Adipocyte (in vitro differentiated cells): ENCODE measurements at regions not wholly inside any gene's neighbourhood (a gene's known extent, or its start where the extent isn't known, plus 50 kb on each side); places are given as distances from the start of the nearest gene placed in this dataset.

Source experiments
- DNase-seq: peaks from one replicate; pipeline ENCODE4 v3.0.0-alpha.2; 2015; ENCODE audit warnings: low read depth
- H3K27me3 ChIP-seq: replicated peaks from 2 replicates; pipeline ENCODE4 v1.7.0; 2013; ENCODE audit warnings: mild to moderate bottlenecking, low read length, moderate library complexity; ENCODE audit not compliant: control insufficient read depth, insufficient read depth
- H3K36me3 ChIP-seq: 2 replicates; pipeline ENCODE4 v1.7.0; 2013; ENCODE audit warnings: low read length, mild to moderate bottlenecking, moderate library complexity; ENCODE audit not compliant: control insufficient read depth, insufficient read depth, severe bottlenecking
- H3K4me1 ChIP-seq: 2 replicates; pipeline ENCODE4 v1.7.0; 2013; ENCODE audit warnings: mild to moderate bottlenecking, low read length, moderate library complexity; ENCODE audit not compliant: control insufficient read depth, insufficient read depth
- H3K4me3 ChIP-seq: 2 replicates; pipeline ENCODE4 v1.7.0; 2013; ENCODE audit warnings: mild to moderate bottlenecking, low read length, moderate library complexity
- H3K9ac ChIP-seq: 2 replicates; pipeline ENCODE4 v1.7.0; 2013; ENCODE audit warnings: mild to moderate bottlenecking, low read length, moderate library complexity
- H3K9me3 ChIP-seq: 2 replicates; pipeline ENCODE4 v1.7.0; 2013; ENCODE audit warnings: mild to moderate bottlenecking, low read length, moderate library complexity; ENCODE audit not compliant: control insufficient read depth

DNA sequence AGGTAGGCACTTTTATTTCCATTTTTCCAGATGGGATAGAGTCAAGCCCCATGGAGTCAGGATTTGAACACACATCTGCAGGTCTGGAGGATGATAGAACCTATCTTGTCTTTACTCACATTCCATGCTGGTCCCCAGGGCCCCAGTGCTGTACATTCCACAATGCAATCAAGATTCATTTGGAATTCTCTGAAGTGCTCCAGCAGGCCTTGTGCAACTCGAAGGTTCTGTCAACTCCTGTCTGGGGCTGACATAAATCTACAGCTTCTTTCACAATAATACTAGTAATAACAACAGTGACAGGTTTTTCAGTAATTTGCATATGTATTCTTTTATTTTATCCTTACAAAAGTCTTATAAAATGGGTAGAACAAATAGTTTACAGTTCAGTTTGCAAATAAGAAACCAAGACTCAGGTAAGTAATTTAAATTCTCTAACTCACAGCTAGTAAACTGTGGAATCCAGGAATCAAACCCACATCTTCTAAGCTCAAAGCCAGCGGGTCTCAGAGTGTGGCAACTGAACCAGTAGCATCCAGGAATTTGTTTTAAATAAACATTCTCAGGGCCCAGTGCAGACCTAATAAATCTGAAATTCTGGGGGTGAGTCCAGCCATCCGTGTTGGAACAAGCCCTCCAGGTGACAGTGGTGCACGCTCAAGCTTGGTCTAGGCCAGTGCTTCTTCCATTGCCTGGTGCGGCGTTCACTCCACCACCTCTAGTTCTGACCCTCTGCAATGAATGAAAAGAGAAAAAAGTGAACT lies 137.0 kb upstream of the TNFAIP3 start:
- peak; percentile 63 for DNase-seq
- peak overlapping the region; percentile 71 for H3K9ac ChIP-seq
- peaks cover 53% of the 10 kb centered on the region for H3K4me1 ChIP-seq
- no peaks in the 10 kb centered on the region for H3K27me3 ChIP-seq
- peak overlapping the region; percentile 36 for H3K4me3 ChIP-seq
- H3K9me3 ChIP-seq, result no peaks in the 10 kb centered on the region
- H3K36me3 ChIP-seq, result no peaks in the 10 kb centered on the region

DNA sequence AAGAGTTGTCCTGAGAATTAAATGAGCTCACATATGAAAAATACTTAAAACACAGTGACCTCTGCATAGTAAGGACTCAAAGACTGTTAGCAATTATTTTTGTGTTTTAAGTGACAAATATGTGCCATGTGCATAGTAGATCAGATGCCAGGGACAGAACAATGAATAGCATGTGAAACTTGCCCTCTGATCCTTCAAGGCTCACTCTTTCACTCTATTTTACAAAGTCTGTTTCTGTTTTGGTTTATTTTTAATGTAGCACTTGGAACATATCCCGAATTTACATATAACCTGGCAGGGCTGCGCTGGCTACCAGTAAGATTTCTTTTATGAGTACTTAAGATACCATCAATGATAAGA lies 135.5 kb upstream of the TNFAIP3 start:
- no peak overlapping the region for H3K4me3 ChIP-seq
- peak overlapping the region; percentile 34 for H3K9ac ChIP-seq
- no peaks in the 10 kb centered on the region for H3K36me3 ChIP-seq
- no peak for DNase-seq
- H3K27me3 ChIP-seq, result no peaks in the 10 kb centered on the region
- H3K9me3 ChIP-seq, result no peaks in the 10 kb centered on the region
- peaks cover 56% of the 10 kb centered on the region for H3K4me1 ChIP-seq

DNA sequence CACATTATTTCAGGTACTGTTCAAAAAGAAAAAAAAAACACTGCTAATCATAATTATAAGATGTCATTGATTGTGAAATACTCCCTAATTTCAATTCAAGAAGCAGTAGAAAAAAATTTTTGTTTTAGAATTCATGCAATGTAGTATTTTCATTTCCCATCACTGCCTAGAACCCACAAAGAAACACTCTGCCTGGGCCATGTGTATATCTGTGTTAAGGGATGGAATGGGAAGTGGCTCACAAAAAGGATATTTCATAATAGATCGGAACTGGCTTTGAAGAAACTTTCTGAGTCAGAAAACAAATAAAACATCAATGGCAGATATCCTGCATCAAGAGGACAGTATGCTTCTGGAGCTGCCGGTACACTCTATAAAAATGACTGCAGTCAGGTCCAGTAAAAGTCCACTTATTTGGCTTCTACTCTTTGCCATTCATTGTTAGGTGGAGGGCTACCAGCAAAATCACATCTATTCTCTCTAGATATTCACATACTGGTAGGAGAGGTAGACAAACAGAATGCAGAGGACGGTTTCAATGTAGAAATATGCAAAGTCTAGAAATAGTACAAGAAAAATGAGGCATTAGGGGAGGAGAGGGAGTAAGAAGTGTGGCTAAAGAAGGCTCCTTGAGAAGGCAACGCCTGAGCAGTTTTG lies 135.0 kb upstream of the TNFAIP3 start:
- no peak overlapping the region for H3K4me3 ChIP-seq
- peaks cover 61% of the 10 kb centered on the region for H3K4me1 ChIP-seq
- H3K27me3 ChIP-seq, result no peaks in the 10 kb centered on the region
- no peaks in the 10 kb centered on the region for H3K36me3 ChIP-seq
- H3K9me3 ChIP-seq, result no peaks in the 10 kb centered on the region
- peak overlapping the region; percentile 34 for H3K9ac ChIP-seq
- DNase-seq, result peak; percentile 73

DNA sequence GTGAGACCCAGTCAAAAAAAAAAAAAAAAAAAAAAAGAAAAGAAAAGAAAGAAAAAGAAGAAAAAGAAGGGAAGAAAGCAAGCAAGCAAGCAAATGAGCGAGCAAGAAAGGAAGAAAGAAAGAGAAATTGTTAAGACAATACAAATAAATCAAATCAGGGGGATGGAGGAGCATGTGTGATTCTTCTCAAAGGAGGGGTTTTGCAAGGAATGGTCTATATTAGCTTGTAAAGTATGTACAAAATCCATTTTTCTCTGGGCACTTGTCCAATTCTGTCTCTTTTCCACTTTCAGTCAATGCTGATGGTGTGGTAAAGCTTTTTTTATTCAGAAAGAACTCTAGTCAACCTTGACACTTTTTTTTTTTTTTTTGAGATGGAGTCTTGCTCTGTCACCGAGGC lies 133.7 kb upstream of the TNFAIP3 start:
- H3K36me3 ChIP-seq, result no peaks in the 10 kb centered on the region
- H3K4me3 ChIP-seq, result no peak overlapping the region
- H3K27me3 ChIP-seq, result no peaks in the 10 kb centered on the region
- H3K4me1 ChIP-seq, result peaks cover 66% of the 10 kb centered on the region
- H3K9ac ChIP-seq, result no peak overlapping the region
- H3K9me3 ChIP-seq, result no peaks in the 10 kb centered on the region
- no peak for DNase-seq

DNA sequence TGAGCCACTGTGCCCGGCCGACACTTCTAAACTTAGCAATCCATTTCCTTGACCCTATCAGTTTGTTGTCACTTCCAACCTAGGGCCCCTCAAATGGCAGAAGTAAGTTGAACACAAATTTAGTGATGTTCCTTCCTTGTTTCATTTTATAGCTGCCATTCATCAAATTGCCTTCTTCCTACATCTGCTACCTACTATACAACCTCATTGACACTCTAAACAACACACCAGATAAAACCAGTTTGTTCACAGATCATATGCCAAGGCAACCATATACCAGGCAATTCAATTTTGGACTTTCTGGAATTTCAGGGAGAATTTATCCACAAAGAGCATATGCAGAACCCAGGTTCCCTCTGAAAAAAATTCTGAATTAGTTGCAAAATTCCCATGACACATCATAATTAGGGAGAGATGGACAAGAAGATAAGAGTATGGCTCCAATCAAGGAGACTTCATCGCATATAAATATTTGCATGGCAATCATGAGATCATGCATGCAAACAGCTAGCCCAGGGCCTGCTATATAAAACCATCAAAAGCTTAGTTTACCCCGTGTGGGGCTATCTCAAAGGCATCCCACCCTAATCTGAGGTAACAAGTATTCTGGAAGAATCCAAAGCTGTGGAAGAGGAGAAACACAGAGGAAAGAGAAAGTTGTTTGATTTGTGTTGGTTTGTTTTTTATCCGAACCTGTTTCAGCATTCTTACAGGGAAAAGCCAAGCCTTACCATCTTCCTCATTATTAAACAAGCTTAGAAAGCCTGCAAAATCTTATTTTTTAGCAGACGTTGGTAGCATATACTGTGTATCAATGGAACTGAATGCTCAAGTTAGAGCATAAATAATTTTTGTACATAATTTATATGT lies 132.8 kb upstream of the TNFAIP3 start:
- no peak for DNase-seq

DNA sequence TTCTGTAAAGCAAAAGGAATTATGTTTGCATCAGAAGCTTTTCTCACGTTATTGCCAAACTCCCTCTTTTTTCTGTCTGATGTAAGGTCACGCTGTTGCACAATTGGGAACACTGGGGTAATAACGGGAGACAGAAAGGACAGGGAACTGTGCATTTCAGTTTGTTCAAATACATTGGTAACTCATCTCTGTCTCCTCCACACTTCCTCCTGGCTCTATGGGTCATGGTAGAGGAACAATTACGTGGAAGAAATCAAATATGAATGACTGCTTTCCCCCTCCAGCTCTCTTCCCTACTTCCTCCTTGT lies 132.2 kb upstream of the TNFAIP3 start:
- H3K27me3 ChIP-seq, result no peaks in the 10 kb centered on the region
- H3K9me3 ChIP-seq, result no peaks in the 10 kb centered on the region
- DNase-seq, result peak; percentile 28
- no peaks in the 10 kb centered on the region for H3K36me3 ChIP-seq
- H3K9ac ChIP-seq, result no peak overlapping the region
- peaks cover 54% of the 10 kb centered on the region for H3K4me1 ChIP-seq
- no peak overlapping the region for H3K4me3 ChIP-seq

More for the DNA sequence above, 132.8 kb upstream of the TNFAIP3 start:
- H3K4me1 ChIP-seq, result peaks cover 59% of the 10 kb centered on the region
- H3K36me3 ChIP-seq, result no peaks in the 10 kb centered on the region
- H3K9ac ChIP-seq, result no peak overlapping the region
- no peaks in the 10 kb centered on the region for H3K9me3 ChIP-seq
- H3K27me3 ChIP-seq, result no peaks in the 10 kb centered on the region
- H3K4me3 ChIP-seq, result no peak overlapping the region

DNA sequence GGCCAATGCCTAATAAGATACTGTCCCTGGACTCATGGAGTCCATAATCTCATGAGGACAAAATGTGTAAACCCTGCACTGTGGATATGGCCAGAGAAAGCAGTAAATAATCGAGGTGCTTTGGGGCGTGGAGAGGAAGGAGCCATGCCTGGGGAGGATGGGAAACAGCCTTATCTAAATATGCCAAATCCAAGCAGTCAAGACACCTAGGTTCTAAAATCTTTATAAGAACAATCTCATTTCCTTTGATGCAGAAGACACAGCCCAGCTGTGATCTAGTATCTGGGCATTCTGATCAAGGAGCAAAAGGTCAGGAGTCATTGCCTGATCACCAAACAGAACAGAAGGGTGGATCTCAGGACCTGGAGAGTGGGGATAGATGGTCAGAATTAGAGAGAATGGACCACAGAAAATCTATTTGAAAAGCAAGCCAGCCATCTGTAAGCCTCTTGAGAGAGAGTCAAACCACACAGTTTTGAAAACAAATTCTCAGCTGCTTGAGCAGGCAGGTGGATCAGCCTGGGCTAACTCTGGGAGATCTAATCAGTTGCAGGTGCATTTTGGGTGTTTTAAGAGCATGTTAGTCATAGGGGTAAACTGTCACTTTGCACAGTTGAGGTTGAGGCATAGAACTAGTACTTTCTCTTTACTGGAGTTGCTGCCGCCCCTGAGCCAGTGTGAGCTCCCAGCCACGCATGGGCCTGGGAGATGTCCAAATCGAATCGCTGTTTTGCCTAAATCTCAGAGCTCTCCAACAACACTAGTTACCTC lies 130.8 kb upstream of the TNFAIP3 start:
- Histone ChIP-seq H3K27me3 (no peaks in the 10 kb centered on the region), H3K4me3 (no peak overlapping the region), H3K36me3 (no peaks in the 10 kb centered on the region), H3K9me3 (no peaks in the 10 kb centered on the region), H3K9ac (no peak overlapping the region), H3K4me1 (peaks cover 56% of the 10 kb centered on the region)
- DNase-seq, result no peak

DNA sequence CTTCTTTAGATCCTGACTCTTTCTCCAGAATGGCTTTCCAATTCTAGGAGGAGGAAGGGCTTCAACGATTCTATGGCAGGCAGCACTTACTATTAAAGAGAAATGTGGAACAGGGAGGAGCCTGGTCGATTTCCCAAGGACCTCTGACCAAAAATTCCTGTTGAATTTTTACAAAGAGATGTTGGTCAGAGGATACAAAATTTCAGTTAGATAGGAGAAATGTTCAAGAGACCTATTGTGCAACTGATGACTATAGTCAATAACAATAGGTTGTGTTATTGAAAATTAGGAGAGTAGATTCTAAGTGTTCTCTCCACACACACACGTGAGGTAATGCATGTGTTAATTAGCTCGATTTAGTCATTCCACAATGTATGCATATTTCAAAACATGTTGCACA lies 130.1 kb upstream of the TNFAIP3 start:
- no peaks in the 10 kb centered on the region for H3K27me3 ChIP-seq
- H3K36me3 ChIP-seq, result no peaks in the 10 kb centered on the region
- no peaks in the 10 kb centered on the region for H3K9me3 ChIP-seq
- no peak overlapping the region for H3K4me3 ChIP-seq
- H3K9ac ChIP-seq, result no peak overlapping the region
- peaks cover 49% of the 10 kb centered on the region for H3K4me1 ChIP-seq
- DNase-seq, result no peak

DNA sequence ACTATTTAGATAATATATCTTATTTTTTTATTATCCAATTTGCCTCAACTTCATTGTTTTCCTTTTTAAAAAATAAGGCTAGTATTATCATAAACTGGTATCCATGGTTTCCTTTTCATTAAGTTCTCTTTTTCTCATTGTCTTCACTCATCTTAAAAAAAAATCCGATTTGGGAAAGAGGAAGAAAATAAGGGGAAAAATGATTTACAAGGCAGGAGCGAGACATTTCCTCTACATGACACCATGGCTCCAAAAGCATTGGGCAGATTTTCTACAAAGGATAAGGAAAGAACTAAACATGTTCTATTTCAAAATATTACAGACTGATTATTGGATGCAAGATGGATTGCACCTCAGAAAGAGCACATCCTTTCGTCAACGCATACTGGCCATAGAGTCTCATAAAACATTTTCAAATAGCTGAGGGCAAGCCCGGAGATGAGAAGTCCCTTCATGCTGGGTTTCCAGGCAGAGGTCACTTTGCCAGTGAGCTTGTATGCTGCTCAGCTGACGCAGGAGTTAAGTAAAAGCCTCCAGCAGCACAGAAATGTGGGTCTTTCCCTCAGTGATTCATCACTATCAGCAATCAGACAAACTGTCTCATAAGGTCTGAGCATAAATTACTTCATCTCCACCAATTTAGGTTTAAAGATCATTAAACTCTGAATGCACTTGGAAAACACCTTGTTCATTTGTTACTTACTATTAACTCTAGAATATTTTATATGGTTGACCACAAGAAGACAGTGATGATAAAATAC lies 129.0 kb upstream of the TNFAIP3 start:
- Histone ChIP-seq H3K9me3 (no peaks in the 10 kb centered on the region), H3K36me3 (no peaks in the 10 kb centered on the region), H3K27me3 (no peaks in the 10 kb centered on the region), H3K9ac (no peak overlapping the region), H3K4me1 (peaks cover 40% of the 10 kb centered on the region), H3K4me3 (peak overlapping the region; percentile 49)
- peak; percentile 40 for DNase-seq

DNA sequence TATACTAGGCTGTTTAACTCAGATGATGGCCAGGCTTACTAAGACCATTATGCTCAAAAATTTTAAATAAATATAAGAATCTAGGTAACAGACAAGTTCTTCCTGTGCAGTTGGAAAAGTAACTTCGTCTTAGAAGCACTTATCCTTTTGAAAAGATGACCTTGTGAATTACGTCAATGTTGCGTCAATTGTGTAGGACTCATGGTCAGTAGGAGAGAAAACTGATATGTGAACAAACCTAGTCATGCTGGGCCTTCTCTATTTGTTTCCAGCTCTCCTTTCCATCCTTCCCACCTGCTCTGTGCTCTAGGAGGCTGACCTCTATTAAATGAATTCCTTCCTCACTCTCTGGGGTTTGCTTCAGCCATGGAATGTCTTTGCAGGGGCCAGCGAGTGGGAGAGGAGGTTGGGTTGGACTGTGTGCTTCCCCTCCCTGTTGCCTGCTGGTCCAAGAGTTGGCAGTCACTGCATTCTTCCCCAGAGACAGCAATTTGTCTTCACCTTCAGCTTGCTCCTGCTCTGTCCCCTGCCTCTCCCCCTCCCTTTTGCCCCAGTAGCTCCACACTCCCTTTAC lies 128.0 kb upstream of the TNFAIP3 start:
- Histone ChIP-seq H3K9ac (no peak overlapping the region), H3K4me1 (peaks cover 40% of the 10 kb centered on the region), H3K9me3 (no peaks in the 10 kb centered on the region), H3K4me3 (no peak overlapping the region), H3K36me3 (no peaks in the 10 kb centered on the region), H3K27me3 (no peaks in the 10 kb centered on the region)
- no peak for DNase-seq
